SIG-M5 treated with dmso at 0.1 percent for 504 hours (cell line): ENCODE measurements at regions not wholly inside any gene's neighbourhood (a gene's known extent, or its start where the extent isn't known, plus 50 kb on each side); places are given as distances from the start of the nearest gene placed in this dataset.

Source experiments
- DNase-seq: peaks from one replicate; lab custom pipeline; 2025; ENCODE audit not compliant: unreplicated experiment; lab: John Stamatoyannopoulos, UW

DNA sequence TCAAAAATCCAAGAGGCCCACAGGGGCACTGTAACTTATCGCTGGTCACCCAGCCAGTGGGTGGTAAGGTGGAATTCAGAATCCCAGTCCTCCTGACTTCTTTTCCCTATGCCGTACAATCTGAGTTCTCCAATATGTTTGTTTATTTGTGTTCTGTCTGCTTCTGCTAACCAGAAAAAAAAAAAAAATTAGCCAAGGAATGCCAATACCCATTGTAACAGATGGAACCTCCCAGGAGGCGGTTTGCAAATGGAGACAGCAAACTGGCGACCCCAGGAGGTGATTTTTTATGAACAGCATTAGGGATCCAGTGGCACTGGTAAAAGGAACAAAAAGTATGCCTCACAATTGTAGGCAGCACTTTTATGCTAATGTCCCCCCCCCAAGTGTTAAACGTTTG is 189.0 kb upstream of the FGGY start:
- DNase-seq, result no peak

DNA sequence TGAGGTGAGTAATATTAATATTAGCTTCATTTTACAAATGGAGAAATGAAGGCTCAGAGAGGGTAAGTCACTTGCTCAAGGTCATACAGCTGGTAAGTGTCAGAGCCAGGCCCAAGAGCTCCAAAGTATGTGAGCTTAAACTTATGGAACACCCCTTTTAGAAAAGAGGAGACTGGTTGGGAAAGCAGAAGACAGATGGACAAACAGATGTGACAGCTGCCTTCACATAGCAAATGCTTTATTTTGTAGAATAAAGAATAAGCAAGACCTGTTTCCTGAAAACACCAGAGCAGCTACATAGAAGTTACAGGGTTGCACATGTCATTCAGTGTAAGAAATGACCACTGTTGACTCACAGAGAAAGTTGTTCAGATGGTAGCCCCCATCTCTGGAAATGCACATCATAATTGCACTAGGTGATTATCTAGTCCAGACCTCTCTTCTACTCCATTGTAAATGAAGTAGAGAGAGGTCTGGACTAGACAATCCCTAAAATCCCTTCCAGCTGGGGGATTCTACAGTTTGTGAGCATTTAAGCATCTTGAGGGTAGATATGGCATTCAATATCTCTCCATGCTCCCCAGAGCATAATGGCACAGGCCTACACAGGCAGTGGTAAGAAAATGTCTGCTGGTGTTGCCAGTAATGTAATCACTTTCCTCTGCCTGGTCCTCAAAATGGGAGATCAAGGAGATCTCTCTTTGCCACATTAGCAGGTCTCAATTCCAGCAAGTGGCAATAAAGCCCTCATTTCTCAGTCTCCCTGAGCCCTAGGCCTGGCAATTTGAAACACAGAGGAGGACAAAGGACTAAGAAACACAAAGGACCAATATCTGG is 188.2 kb upstream of the FGGY start:
- DNase-seq, result no peak

- no peak for DNase-seq
Observed at GRCh38 chr1:59110271-59110670, 186.6 kb upstream of the FGGY start.

DNA sequence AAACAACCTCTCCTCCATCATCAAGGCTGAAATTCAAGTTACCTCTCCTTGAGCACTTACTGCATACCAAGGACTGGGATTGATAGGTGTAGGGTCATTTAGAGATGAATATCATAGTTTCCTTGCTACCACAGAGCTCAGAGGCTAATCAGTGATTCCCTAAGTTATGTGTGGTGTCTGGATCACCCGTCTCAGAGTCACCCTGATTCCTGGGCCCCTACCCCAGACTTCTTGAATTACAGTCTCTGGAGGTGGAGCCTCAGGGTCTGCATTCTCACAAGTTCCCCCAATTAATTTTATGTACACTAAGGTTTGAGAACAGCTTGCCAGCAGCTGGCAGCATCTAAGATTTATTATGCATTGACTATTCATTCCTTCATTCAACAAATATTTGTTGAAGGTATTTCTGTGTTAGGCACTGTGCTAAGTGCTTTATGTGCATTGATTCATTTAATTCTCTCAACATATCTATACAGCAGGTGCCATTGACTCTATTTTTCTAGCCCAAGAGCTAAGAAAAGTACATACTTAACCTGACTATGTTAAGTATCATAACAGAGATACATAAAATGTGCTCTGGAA is 182.9 kb upstream of the FGGY start:
- DNase-seq, result no peak

DNA sequence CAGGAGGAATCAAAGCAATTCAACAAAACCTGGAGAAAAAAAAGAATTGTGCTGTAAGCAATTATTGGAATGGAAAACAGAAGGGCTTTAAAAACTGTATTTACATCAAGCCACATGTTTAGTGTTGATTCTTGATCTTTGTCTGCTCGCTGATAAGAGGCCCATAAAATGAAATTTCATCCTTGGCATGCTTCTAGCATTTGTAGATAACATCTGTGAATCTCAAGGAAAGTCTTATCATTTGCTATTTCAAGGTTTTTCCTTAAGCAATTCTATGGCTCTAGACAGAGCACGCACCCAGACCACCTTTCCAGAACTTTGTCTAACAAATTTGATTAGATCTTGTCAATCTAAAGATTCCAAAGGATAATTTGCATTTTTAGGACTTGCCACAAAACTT is 181.0 kb upstream of the FGGY start:
- no peak for DNase-seq

GRCh38 chr1:59116920-59117542 is 179.9 kb upstream of the FGGY start:
- DNase-seq, result no peak

DNA sequence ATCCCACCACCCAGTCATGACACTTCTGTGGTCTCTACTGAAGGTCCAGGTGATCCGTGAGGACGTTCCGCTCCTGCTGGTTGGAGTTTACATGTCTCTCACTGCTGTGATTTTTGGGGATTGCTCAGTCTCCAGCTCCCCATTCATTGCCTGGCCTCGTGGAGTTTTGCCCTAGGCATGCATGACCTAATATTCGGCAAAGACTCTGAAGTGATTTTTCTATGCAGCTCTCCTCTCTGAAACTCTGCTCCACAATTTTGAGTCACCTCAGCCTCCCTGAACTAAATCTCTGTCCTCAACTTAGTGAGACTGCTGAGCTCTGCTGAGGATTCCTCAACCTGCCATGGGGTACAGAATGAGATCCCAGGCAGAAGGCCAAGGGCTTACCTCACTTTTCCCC is 174.4 kb upstream of the FGGY start:
- DNase-seq, result no peak

DNA sequence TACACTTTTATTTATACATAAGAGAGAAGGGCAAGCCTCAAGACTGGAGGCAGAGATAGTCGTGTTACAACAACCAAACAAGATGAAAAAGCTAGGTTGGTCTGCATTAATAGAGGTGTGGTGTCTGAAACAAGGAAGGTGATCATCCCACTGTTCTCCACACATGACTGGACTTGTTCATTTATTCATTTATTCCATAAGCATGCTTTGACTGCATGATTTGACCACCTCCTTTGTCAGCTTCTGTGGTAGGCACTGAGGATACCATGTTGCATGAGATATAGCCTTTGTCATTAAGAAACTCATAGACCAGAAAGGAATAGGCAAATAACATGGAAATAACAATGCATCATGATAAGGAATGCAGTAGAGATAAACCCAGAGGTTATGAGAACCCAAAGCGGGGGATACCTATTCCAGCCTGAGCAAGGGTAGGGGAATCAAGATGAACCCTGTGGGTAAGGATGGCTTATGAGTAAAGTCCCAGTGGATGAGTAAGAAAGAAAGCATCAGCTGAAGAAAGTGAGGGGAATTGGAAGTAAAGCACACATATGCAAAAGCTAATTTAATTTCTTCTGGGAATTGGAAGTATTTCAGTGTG is 173.7 kb upstream of the FGGY start:
- DNase-seq, result no peak

DNA sequence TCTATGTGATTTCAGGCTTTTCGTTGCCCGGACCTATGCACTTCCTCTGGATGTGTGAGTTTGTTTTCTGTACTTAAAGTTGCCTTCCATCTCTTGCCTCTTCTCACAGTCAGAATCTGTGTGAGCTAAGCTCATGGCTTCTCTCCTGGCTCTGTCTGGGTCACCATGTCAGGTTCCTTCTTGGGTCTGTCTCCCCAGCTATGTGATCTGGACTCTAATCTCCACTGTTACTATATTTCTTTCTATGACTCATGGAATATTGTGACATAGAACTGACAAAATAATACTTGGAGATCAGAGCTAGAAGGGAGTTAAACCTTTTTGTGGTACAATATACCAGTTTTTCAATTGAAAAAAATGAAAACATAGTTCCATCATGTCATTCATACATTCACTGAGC is 172.7 kb upstream of the FGGY start:
- DNase-seq, result no peak

- no peak for DNase-seq
Observed at GRCh38 chr1:59125154-59125553, 171.7 kb upstream of the FGGY start.

DNA sequence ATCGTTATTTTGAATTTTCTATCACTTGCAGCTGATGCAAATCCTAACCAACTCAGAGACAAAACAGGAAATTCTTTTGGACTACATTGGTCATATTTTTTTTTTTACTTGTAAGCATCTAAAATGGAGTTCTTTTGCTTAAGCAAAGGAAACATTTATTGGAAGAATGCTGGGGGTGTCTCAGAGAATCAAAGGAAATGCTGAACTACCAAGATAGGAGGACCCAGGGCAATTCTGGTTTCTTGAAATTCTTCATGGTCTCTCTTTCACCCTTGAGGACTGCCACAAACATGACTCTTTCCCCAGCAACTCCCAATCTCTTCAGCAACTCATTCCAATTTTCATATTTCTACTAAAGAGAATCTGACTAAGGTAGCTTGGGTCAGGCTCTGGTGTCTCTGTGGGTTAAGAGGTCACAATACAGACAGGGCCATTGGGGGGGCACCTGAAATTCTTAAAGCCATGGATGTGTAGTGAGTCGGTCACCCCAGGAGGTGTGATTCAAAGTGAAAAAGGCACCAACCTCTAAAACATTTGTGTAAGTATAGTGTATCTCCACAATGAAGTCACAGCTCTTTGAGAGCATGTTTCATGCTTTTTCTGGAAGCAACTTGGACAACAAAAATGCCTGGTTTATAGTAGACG is 171.1 kb upstream of the FGGY start:
- DNase-seq, result no peak

GRCh38 chr1:59126366-59126765 is 170.5 kb upstream of the FGGY start:
- DNase-seq, result no peak

DNA sequence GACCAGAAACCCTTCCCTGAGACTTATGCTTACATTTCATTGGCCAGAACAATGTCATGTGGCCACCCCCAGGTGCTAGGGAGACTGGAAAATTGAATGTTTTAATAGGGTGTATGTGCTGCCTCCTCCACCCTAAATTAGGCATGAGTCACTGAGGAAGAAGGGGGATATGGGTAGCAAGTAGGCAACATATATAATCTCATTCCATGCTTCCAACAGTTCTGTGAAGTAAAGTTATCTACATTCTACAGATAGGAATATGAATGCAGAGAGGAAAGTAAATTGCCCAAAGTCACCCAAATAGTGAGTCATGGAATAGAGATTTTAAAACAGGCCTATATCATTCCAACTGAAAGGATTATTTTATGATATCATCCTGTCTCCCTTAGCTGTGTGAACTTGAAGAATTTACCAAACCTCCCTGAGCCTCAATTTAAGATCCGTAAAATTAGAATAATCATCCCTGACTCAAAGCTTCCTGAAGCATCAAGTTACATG is 168.6 kb upstream of the FGGY start:
- no peak for DNase-seq

GRCh38 chr1:59128784-59129227 is 168.1 kb upstream of the FGGY start:
- no peak for DNase-seq

- no peak for DNase-seq
Observed at GRCh38 chr1:59132295-59132694, 164.6 kb upstream of the FGGY start.

GRCh38 chr1:59133997-59134396 is 162.9 kb upstream of the FGGY start:
- DNase-seq, result no peak

DNA sequence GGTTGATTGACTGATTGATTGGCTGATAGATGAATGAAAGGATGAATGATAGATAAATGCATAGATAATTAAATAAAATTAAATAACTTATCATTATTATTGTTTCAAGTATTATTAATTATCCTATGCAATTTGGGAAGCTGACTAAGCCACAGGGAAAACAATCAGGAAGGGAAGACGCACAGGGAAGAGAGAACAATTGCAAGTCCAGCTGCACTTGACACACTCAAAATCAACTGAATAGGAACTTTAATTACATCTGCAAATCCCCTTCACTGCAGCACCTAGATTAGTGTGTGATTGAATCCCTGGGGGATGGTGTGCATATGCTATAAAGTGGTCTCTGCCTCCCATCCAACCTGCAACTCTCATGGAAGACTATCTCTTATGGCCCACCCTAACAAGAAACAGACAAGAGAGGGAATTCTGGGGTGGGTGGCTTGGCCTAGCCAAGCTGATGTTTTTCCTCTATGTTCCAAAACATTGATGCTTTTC is 161.1 kb upstream of the FGGY start:
- DNase-seq, result no peak

- peak; percentile 63 for DNase-seq
Observed at GRCh38 chr1:59136541-59137275, 160.2 kb upstream of the FGGY start.

GRCh38 chr1:59137276-59137615 is 159.6 kb upstream of the FGGY start:
- no peak for DNase-seq

GRCh38 chr1:59137968-59138367 is 158.9 kb upstream of the FGGY start:
- DNase-seq, result no peak
